Urinary bladder (tissue), 3 donors: ENCODE measurements at regions not wholly inside any gene's neighbourhood (a gene's known extent, or its start where the extent isn't known, plus 50 kb on each side); places are given as distances from the start of the nearest gene placed in this dataset.

ENCODE experiments used
- DNase-seq: peaks from one replicate; pipeline ENCODE4 v3.0.0-alpha.2; 2015; ENCODE audit errors: extremely low spot score
- H3K27ac ChIP-seq: one replicate; pipeline ENCODE4 v1.5.1; 2013; ENCODE audit warnings: low read depth, mild to moderate bottlenecking, moderate library complexity
- H3K36me3 ChIP-seq: one replicate; pipeline ENCODE4 v1.6.1; 2013; ENCODE audit warnings: mild to moderate bottlenecking, moderate library complexity; ENCODE audit not compliant: insufficient read depth
- H3K4me1 ChIP-seq: one replicate; pipeline ENCODE4 v1.6.1; 2013; ENCODE audit warnings: mild to moderate bottlenecking, moderate library complexity; ENCODE audit not compliant: insufficient read depth
- H3K4me3 ChIP-seq: one replicate; pipeline ENCODE4 v1.5.1; 2013; ENCODE audit warnings: low read depth, low read length
- WGBS: extraction: QIAGEN DNeasy Blood & Tissue Kit; methylation state at CpG from one replicate; pipeline ENCODE4 v1.1.7; 2013; 5-methylcytosine and 5-hydroxymethylcytosine counted together
- donor health status: healthy with polysubstance abuse.
- donor health status: healthy.

DNA sequence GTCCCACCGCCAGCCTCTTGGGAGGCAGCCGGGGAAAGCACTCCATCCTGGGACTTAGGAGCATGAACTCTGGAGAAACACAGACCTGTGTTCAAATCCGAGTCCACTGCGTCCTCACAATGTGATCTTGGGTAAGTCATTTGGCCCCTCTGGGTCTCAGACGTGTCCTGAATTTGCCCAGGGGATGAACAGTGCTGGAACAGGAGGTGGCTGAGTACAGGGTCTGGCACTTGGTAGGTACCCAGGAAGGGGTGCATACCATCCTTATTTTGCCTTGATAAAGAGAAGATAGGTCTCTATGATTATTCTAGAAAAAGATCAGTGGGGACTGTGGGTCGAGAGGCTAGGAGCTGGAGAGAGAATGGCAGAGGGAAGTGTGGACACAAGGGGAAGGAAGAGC is 135.7 kb downstream of the FGF18 start:
- no peak for DNase-seq
- Histone ChIP-seq H3K4me1 (no peaks in the 10 kb centered on the region), H3K4me3 (no peak overlapping the region), H3K27ac (no peak overlapping the region), H3K36me3 (no peaks in the 10 kb centered on the region)
- WGBS: 73% methylated on average over 6 of the region's 6 CpGs

DNA sequence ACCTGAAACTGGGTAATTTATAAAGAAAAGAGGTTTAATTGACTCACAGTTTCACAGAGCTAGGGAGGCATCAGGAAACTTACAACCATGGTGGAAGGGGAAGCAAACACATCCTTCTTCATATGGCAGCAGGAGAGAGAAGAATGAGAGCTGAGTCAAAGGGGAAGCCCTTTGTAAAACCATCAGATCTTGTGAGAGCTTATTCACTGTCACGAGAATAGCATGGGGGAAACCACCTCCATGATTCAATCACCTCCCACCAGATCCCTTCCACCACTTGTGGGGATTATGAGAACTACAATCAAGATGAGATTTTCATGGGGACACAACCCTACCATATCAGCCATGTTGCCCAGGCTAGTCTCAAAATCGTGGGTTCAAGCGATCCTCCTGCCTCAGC is 143.4 kb downstream of the FGF18 start:
- Histone ChIP-seq H3K4me1 (no peaks in the 10 kb centered on the region), H3K4me3 (no peak overlapping the region), H3K27ac (no peak overlapping the region), H3K36me3 (no peaks in the 10 kb centered on the region)
- DNase-seq: no peak
- 82% methylated on average over 3 of the region's 3 CpGs for WGBS

DNA sequence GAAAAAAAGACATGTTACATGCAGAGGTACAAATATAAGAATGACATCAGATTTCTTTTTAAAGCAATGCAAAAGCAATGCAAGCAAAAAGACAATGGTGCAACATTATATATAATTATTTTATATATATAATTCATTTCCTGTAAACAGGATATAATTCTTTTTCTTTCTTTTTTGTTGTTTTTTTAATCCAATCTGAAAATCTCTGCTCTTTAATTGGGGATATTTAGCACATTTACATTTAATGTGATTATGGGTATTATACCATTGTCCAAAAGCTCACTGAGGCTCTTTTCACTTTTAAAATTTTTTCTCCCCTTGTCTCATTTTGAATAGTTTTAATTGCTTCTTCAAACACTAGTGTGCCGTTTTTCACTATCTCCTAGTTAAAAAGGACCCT is 148.9 kb downstream of the FGF18 start:
- WGBS: 84% methylated on average over 1 of the region's 1 CpG
- Histone ChIP-seq H3K4me1 (no peaks in the 10 kb centered on the region), H3K36me3 (no peaks in the 10 kb centered on the region), H3K4me3 (no peak overlapping the region), H3K27ac (no peak overlapping the region)
- DNase-seq: no peak

DNA sequence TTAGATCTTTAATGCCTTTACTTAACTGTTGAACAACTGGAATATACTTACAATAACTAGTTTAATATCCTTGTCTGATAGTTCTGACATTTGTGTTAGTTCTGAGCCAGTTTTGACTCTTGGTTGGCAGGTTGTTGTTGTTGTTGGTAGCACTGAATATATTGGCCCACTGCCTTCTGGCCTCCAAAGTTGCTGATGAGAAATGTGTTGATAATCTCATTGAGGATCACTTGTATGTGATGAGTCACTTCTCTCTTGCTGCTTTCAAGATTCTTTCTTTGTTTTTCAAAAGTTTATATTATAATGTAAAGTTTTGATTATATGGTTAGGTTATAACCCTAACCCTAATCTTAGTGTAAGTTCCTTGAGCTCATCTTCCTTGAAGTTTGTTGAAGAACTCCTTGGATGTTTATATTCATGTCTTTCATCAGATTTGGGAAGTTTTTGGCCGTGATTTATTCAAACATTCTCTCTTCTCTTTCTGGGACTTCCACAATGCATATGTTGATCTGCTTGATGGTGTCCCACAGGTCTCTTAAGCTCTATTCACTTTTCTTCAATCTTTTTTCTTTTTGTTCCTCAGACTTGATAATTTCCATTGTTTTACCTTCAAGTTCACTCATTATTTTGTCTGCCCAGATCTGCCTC is 149.7 kb downstream of the FGF18 start:
- DNase-seq: no peak
- H3K36me3 ChIP-seq: no peaks in the 10 kb centered on the region
- no peaks in the 10 kb centered on the region for H3K4me1 ChIP-seq
- H3K4me3 ChIP-seq: no peak overlapping the region
- 51% methylated on average over 1 of the region's 1 CpG for WGBS
- no peak overlapping the region for H3K27ac ChIP-seq

DNA sequence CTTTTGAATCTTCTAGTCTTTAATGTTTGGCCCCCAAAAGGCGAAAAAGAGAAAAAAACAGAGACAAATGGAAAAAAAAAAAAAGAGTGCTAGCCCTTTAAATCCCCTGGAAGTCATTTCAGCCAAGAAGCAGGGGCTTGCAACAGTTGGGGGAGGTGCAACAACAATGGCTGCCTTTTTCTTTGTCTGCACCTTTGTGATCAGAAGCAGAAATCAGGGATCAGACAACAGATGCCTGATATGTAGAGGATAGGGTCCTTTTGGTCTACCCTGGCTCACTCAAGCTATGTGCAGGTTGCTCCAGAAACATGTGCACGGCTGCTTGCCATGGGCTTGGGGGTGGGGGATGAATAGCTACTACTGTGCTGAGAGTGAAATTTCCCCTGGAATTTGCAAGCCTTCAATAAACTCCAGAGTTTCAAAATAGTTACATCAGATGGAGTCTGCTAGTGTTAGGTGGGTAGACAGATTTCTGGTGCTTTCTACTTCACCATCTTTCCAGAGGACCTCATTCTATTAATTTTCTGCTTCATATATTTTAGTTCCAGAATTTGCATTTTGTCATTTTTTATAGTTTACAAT is 150.9 kb downstream of the FGF18 start:
- DNase-seq: no peak
- 71% methylated on average over 2 of the region's 2 CpGs for WGBS
- Histone ChIP-seq H3K4me1 (no peaks in the 10 kb centered on the region), H3K4me3 (no peak overlapping the region), H3K27ac (no peak overlapping the region), H3K36me3 (no peaks in the 10 kb centered on the region)

DNA sequence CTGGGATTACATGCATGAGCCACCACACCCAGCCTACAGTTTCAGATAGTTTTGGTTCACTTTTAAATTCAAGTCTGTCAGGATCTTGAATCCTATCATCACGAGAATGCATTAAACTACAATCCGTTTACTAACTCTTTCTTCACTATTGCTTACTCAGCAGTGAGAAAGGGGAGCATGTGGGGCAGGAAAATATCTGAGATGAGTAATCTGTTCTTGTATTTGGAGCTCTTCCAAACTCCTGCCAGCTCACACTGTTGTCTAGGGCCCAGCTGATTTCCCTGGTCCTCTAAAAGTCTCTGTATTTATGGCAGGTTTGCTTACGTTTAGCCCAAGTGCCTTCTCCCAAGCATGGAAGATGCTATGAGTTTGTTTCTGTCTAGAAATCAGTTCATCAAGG is 152.2 kb downstream of the FGF18 start:
- 53% methylated on average over 3 of the region's 3 CpGs for WGBS
- H3K4me3 ChIP-seq: no peak overlapping the region
- no peak overlapping the region for H3K27ac ChIP-seq
- H3K4me1 ChIP-seq: no peaks in the 10 kb centered on the region
- no peak for DNase-seq
- no peaks in the 10 kb centered on the region for H3K36me3 ChIP-seq

DNA sequence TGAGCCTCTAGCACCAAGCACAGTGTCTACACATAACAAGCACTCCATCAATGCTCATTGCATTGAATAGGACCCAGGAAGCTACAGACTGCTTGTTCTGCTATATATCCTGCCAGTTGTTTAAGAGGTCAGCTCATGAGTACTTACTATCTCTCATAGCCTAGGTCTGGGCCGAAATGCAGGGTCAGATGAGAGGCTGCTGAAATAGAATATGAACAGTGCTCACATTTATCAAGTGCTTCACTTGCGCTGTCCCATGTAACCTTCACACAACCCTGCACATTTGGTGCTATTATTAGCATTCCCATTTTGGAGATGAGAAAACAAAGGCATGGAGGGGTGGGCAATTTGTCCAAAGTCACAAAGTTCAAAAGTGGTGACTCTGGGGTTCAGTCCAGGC is 153.6 kb downstream of the FGF18 start:
- WGBS: 94% methylated on average over 2 of the region's 2 CpGs
- no peaks in the 10 kb centered on the region for H3K36me3 ChIP-seq
- no peak overlapping the region for H3K4me3 ChIP-seq
- no peak overlapping the region for H3K27ac ChIP-seq
- H3K4me1 ChIP-seq: no peaks in the 10 kb centered on the region
- DNase-seq: no peak

DNA sequence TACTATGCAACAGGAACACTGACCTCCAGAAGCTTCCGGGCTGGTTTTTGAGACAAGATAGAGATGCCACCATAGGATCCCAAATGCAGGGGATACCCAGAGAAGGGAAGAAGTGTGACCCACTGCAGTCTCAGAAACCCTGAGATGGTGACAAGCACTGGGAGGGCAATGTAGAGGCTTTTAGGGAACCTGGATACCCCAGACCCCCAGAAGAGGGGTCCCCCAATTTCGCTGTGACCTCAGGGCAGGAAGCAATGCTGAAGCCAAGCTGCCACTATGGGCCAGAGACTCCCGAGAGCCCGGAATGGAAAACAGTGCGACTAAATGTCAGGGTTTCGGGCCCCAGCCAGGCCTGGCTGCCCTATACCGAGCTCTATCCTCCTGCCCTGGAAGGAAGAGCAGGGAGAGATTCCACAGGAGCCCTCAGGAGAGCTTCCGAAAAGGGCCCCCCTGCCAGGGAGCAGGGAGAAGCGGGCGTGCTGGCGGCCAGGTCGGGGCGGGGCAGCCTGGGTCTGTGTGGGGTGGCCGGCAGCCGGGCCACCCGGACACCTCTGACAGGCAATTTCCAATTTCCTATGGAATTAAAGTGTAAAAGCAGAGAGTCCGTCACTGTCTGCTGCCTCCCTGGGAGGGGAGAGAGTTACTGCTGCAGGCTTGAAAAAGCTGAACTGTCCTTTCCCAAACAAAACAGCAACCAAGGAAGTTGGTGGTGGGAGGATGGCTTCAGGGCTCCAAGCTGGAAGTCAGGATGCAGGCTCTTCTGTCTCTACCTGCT is 154.2 kb downstream of the FGF18 start:
- 73% methylated on average over 17 of the region's 17 CpGs for WGBS
- H3K27ac ChIP-seq: no peak overlapping the region

DNA sequence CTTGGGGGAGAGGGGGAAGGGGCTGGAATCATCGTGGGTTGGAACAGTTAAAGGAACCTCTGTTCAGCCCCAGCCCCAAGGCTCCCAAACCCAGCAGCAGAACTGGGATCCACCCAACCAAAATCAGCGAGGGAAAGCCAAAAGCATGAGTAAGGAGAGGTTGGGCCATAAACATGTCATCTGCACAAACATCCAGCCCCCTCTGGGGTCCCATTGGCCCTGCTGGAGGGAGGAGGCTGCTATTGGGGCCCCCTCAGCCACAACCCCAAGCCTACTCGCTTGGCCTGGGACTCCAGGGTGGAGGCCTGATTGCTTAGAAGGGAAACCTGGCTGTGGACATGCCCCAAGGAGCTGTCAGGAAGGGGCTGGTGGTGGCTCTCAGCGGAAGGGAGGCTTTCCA is 154.9 kb downstream of the FGF18 start:
- no peaks in the 10 kb centered on the region for H3K4me1 ChIP-seq
- H3K27ac ChIP-seq: no peak overlapping the region
- 61% methylated on average over 4 of the region's 4 CpGs for WGBS
- DNase-seq: no peak
- no peaks in the 10 kb centered on the region for H3K36me3 ChIP-seq
- no peak overlapping the region for H3K4me3 ChIP-seq

More for the DNA sequence above, 154.2 kb downstream of the FGF18 start:
- Histone ChIP-seq H3K36me3 (no peaks in the 10 kb centered on the region), H3K4me3 (no peak overlapping the region), H3K4me1 (no peaks in the 10 kb centered on the region)
- DNase-seq: no peak

DNA sequence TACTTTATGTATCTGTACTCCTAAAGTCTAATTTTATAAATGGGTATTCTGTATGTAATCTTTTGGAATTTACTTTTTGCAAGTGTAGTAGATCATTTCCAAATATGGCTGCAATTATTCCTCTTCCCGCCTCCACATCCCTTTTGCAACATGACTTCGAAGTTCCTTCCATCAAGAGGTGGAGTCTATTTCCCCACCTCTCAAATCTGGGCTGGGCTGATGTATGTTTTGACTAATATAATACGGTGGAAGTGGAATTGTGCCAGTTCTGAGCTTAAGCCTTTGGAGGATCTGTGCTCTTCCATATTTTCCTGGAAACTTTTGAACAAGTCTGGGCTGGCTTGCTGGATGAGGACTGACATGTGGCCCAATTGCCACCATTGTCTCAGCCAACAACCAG is 155.9 kb downstream of the FGF18 start:
- no peak for DNase-seq
- H3K36me3 ChIP-seq: no peaks in the 10 kb centered on the region
- 69% methylated on average over 3 of the region's 3 CpGs for WGBS
- no peak overlapping the region for H3K27ac ChIP-seq
- H3K4me3 ChIP-seq: no peak overlapping the region
- H3K4me1 ChIP-seq: no peaks in the 10 kb centered on the region

DNA sequence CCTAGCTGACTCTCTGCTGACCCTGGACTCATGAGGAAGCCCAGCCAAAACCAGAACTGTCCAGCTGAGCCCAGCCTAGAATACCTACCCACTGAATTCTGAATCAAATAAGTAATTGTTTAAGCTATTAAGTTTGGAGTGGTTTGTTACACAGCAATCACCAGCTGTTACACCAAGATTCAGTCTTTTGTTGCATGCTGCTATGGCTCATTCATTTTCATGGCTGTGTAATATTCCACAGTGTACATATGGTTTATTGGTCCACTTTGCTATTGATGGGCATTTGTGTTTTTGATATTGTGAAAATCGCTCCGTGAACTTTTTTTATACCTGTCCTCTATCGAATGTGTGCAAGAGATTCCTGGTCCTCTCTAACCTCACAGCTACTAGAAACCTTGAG is 156.4 kb downstream of the FGF18 start:
- no peaks in the 10 kb centered on the region for H3K36me3 ChIP-seq
- 99% methylated on average over 3 of the region's 3 CpGs for WGBS
- no peak overlapping the region for H3K4me3 ChIP-seq
- no peaks in the 10 kb centered on the region for H3K4me1 ChIP-seq
- DNase-seq: no peak
- no peak overlapping the region for H3K27ac ChIP-seq

DNA sequence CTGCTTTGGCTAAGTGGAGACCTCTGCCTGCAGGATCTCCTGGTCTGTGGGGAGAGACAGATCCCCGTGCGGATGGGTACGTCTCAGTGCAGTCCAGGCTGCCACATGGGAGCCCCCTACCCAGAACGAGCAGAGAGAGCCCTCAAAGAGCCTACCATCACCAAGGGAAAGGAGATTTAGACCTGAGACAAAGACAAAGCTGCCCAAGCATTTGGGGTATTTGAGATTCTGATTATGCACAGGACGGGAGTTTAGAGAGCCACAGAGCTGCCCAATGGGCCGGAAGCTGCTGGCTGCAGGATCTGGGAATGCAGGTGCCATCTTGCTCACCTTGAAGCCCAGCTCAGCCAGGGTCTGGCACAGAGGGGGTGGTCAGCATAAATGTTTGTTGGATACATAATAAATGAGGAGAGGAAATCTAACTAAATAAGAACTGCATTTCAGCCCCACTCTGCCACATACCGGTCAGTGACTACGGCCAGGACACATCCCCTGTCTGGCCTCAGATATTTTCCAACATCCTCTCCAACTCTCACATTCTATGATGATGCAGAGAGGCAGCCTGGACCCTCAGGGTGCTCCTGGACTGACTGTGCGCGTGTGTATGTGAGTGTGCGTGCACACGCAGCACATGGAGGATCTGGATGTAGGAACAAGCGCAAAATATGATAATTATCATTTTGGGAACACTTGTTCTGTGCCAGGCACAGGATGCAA is 157.8 kb downstream of the FGF18 start:
- Histone ChIP-seq H3K27ac (no peak overlapping the region), H3K36me3 (no peaks in the 10 kb centered on the region), H3K4me1 (no peaks in the 10 kb centered on the region), H3K4me3 (no peak overlapping the region)
- WGBS: 86% methylated on average over 13 of the region's 13 CpGs
- no peak for DNase-seq

DNA sequence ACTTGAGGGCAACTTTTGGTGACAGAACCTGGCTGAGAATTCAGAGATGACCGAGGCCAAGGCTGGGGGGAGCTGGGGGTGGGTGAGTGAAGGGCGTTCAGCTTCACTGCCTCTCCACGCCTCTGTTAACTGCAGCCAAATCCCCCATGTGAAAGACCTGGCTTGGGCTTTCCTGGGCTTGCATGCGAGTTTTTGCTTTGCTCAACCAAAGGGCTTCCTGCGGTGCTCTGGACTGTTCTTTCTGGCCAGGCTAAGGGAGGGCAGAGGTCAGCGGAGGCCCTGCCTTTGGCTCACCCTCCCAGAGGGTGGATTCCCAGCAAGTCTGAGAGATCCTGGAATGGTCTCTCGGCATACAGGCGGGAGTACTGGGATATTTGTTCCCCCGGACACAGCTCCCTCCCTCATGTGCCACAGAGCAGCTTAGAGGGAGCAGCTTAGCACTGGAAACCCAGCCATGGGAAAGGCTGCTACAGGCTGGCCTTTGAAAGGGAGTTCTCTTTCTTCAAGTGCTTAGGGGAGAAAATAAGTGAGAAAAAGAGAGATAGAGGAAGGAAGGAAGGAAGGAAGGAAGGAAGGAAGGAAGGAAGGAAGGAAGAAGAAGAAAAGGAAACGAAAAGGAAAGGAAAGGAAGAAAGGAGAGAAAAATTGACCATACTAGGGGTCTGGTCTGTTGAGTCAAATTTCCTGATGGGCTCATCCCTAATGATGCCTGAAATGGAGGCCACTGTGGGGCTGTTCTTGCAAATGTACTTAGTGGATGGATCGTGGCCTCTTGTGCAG is 158.8 kb downstream of the FGF18 start:
- DNase-seq: no peak
- no peak overlapping the region for H3K4me3 ChIP-seq
- 59% methylated on average over 11 of the region's 11 CpGs for WGBS
- H3K36me3 ChIP-seq: no peaks in the 10 kb centered on the region
- H3K27ac ChIP-seq: no peak overlapping the region
- H3K4me1 ChIP-seq: no peaks in the 10 kb centered on the region
